OCI-LY7 (cell line): ENCODE measurements at regions not wholly inside any gene's neighbourhood (a gene's known extent, or its start where the extent isn't known, plus 50 kb on each side); places are given as distances from the start of the nearest gene placed in this dataset.

Experiments
- BruUV-seq: library from RNA; stranded (reverse); fragments of 400-500 nt; replicated peaks from 2 replicates; lab custom pipeline; 2021; lab: Mats Ljungman, UMichigan
- CTCF ChIA-PET: fragments of 300-600 bp; sonication (Branson Sonifier 250); formaldehyde crosslinking; loops from one replicate; lab custom pipeline; 2022; ENCODE audit warnings: antibody characterized with exemption; ENCODE audit not compliant: unreplicated experiment; lab: Charles Lee
- POLR2A ChIA-PET: fragments of 300-600 bp; sonication (Branson Sonifier 250); formaldehyde crosslinking; loops from one replicate; lab custom pipeline; 2022; ENCODE audit warnings: antibody characterized with exemption; lab: Charles Lee
- DNase-seq: peaks from one replicate; pipeline ENCODE4 v3.0.0-alpha.2; 2015; ENCODE audit warnings: low spot score
- H2AFZ ChIP-seq: fragments of 200-600 bp; sonication (generic), shearing (Covaris generic); 2 replicates; pipeline ENCODE4 v1.6.1; 2014; ENCODE audit warnings: mild to moderate bottlenecking, antibody characterized with exemption, low read length, moderate library complexity
- H3K27ac ChIP-seq: fragments of 200-600 bp; sonication (generic); 2 replicates; pipeline ENCODE4 v1.5.1; 2014; ENCODE audit warnings: mixed run types, low read depth, mild to moderate bottlenecking, moderate library complexity, low read length, inconsistent platforms; ENCODE audit not compliant: poor library complexity, severe bottlenecking
- H3K36me3 ChIP-seq: fragments of 200-600 bp; sonication (generic); 2 replicates; pipeline ENCODE4 v1.6.1; 2014; ENCODE audit warnings: mild to moderate bottlenecking, antibody characterized with exemption, low read length, moderate library complexity, mixed read lengths; ENCODE audit not compliant: insufficient read depth
- H3K4me1 ChIP-seq: fragments of 200-600 bp; sonication (generic); 2 replicates; pipeline ENCODE4 v1.5.1; 2014; ENCODE audit warnings: mild to moderate bottlenecking, low read length; ENCODE audit not compliant: insufficient read depth, poor library complexity, severe bottlenecking
- H3K4me2 ChIP-seq: fragments of 200-600 bp; sonication (generic); 2 replicates; pipeline ENCODE4 v1.6.1; 2014; ENCODE audit warnings: mild to moderate bottlenecking, low read length
- H3K4me3 ChIP-seq: fragments of 200-600 bp; sonication (generic); 2 replicates; pipeline ENCODE4 v1.5.1; 2014; ENCODE audit warnings: mild to moderate bottlenecking, low read depth, low read length; ENCODE audit not compliant: poor library complexity, severe bottlenecking
- H3K79me2 ChIP-seq: fragments of 200-600 bp; sonication (generic); 2 replicates; pipeline ENCODE4 v1.6.1; 2016; ENCODE audit warnings: low read depth, mild to moderate bottlenecking, low read length, moderate library complexity, mixed read lengths; ENCODE audit not compliant: insufficient read depth
- H3K9me2 ChIP-seq: fragments of 200-600 bp; sonication (generic); 2 replicates; pipeline ENCODE4 v1.6.1; 2016; ENCODE audit warnings: mild to moderate bottlenecking, low read length, mixed read lengths; ENCODE audit not compliant: insufficient read depth
- H3K9me3 ChIP-seq: fragments of 200-600 bp; sonication (generic); 2 replicates; pipeline ENCODE4 v1.6.1; 2014; ENCODE audit warnings: mild to moderate bottlenecking, mixed run types, low read length, mixed read lengths
- H4K20me1 ChIP-seq: fragments of 200-600 bp; sonication (generic); 2 replicates; pipeline ENCODE4 v1.6.1; 2014; ENCODE audit warnings: mild to moderate bottlenecking, antibody characterized with exemption, low read length, moderate library complexity, mixed read lengths; ENCODE audit not compliant: insufficient read depth
- CTCF ChIP-seq: fragments of 200-600 bp; sonication (generic); conservative IDR thresholded peaks from 2 replicates; pipeline ENCODE4 v1.5.1; 2014; ENCODE audit warnings: mild to moderate bottlenecking, antibody characterized with exemption, low read length, moderate library complexity, mixed read lengths
- EZH2phosphoT487 ChIP-seq: fragments of 200-600 bp; sonication (generic); IDR thresholded peaks from 2 replicates; pipeline ENCODE4 v1.6.1; 2018; ENCODE audit warnings: low read depth, borderline replicate concordance, mild to moderate bottlenecking, mixed run types, antibody characterized with exemption, low read length, moderate library complexity, mixed read lengths
- intact Hi-C: fragments of 100-400 bp; cut with micrococcal nuclease; formaldehyde crosslinking; loops from one replicate; pipeline ENCODE4 v1.10.0; 2022; ENCODE audit not compliant: unreplicated experiment

- BruUV-seq: no TSS peak
- H3K36me3 ChIP-seq: no peaks in the 10 kb centered on the region
- no peak for DNase-seq
- H3K4me2 ChIP-seq: no peak overlapping the region
- ChIA-PET CTCF (no interaction called here), POLR2A (interaction anchor here (0.6 kb wide), 1 partner anchor 114 kb away, joined by 3 read pairs; no protein-coding TSS in a partner anchor)
- no peaks in the 10 kb centered on the region for H3K79me2 ChIP-seq
- no peak for TF ChIP-seq EZH2phosphoT487
- TF ChIP-seq CTCF: no peak
- H3K9me3 ChIP-seq: no peaks in the 10 kb centered on the region
- no peak overlapping the region for H3K4me3 ChIP-seq
- H2AFZ ChIP-seq: no peak overlapping the region
- H4K20me1 ChIP-seq: no peaks in the 10 kb centered on the region
- no peaks in the 10 kb centered on the region for H3K9me2 ChIP-seq
- H3K27ac ChIP-seq: no peak overlapping the region
- intact Hi-C loops: no loop called here
- no peaks in the 10 kb centered on the region for H3K4me1 ChIP-seq
Observed at GRCh38 chr14:85764822-85765221, 234.9 kb downstream of the FLRT2 start.

- TF ChIP-seq EZH2phosphoT487 (no peak), CTCF (no peak)
- Histone ChIP-seq H3K27ac (no peak overlapping the region), H3K9me2 (no peaks in the 10 kb centered on the region), H3K9me3 (no peaks in the 10 kb centered on the region), H3K4me2 (no peak overlapping the region), H3K4me1 (no peaks in the 10 kb centered on the region), H2AFZ (no peak overlapping the region), H3K79me2 (no peaks in the 10 kb centered on the region), H3K36me3 (no peaks in the 10 kb centered on the region), H3K4me3 (no peak overlapping the region), H4K20me1 (no peaks in the 10 kb centered on the region)
- intact Hi-C loops: no loop called here
- ChIA-PET CTCF (no interaction called here), POLR2A (no interaction called here)
- DNase-seq: no peak
- no TSS peak for BruUV-seq
Observed at GRCh38 chr14:85762526-85762925, 232.6 kb downstream of the FLRT2 start.

GRCh38 chr14:85752175-85752574, 222.2 kb downstream of the FLRT2 start:
- H3K4me1 ChIP-seq: no peaks in the 10 kb centered on the region
- no peak overlapping the region for H3K4me3 ChIP-seq
- no peaks in the 10 kb centered on the region for H4K20me1 ChIP-seq
- DNase-seq: no peak
- TF ChIP-seq EZH2phosphoT487 (no peak), CTCF (no peak)
- no peaks in the 10 kb centered on the region for H3K9me3 ChIP-seq
- H3K36me3 ChIP-seq: no peaks in the 10 kb centered on the region
- no peaks in the 10 kb centered on the region for H3K9me2 ChIP-seq
- ChIA-PET POLR2A (no interaction called here), CTCF (no interaction called here)
- no peak overlapping the region for H3K4me2 ChIP-seq
- H2AFZ ChIP-seq: no peak overlapping the region
- H3K27ac ChIP-seq: no peak overlapping the region
- intact Hi-C loops: no loop called here
- no TSS peak for BruUV-seq
- no peaks in the 10 kb centered on the region for H3K79me2 ChIP-seq
